Ovary (tissue), 3 donors: ENCODE measurements at regions not wholly inside any gene's neighbourhood (a gene's known extent, or its start where the extent isn't known, plus 50 kb on each side); places are given as distances from the start of the nearest gene placed in this dataset.

ENCODE experiments used
- CTCF ChIP-seq, 3 donors: fragments of 450-650 bp in 2 of 3; fragments of 200-600 bp in 1 of 3; IDR thresholded peaks; one replicate each; pipeline versions ENCODE4 v1.5.1 to v1.8.0; 2016 to 2022; ENCODE audit warnings: antibody characterized with exemption in 3 of 3, mild to moderate bottlenecking in 1 of 3
- EP300 ChIP-seq: sonication (generic); formaldehyde crosslinking; IDR thresholded peaks from one replicate; pipeline ENCODE4 v1.6.1; 2017; ENCODE audit warnings: antibody characterized with exemption
- POLR2A ChIP-seq: fragments of 450-650 bp; IDR thresholded peaks from one replicate; pipeline ENCODE4 v1.6.1; 2017; ENCODE audit warnings: antibody characterized with exemption, mild to moderate bottlenecking, moderate library complexity
- donor health status: DM: no; HTN: no; CAD: no.

- no peak for TF ChIP-seq CTCF (IDR thresholded peaks at IDR 0.05)
- TF ChIP-seq POLR2A = no peak
- TF ChIP-seq EP300 = no peak
Measured at GRCh38 chr3:38978729-38979128, 73.0 kb downstream of the SCN11A start.
